Globus pallidus (tissue), 1 donor: ENCODE measurements at regions not wholly inside any gene's neighbourhood (a gene's known extent, or its start where the extent isn't known, plus 50 kb on each side); places are given as distances from the start of the nearest gene placed in this dataset.

Experiments used
- DNase-seq: peaks from one replicate; pipeline ENCODE4 v3.0.0-alpha.2; 2015; ENCODE audit warnings: low spot score

DNA sequence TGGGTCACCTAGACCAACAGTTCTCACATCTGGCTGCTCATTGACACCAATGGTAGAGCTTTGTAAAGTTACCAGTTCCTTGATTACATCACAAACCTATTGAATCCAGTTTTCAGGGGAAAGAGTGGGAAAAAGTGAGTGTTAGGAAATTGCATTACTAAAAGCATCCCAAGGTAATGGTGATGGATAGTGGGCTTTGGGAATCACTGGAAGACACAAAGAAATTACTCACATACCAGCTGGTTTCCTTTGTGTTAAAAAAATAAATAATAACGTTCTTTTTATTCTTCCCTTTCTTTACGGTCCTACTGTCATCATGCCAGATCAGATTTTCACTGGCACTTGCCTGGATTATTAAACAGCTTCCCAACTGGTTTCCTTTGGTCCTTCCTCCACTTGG, 370.7 kb downstream of the RFPL4B start:
- DNase-seq = no peak

- no peak for DNase-seq
Observed at GRCh38 chr6:112725541-112726085, 378.5 kb downstream of the RFPL4B start.

DNA sequence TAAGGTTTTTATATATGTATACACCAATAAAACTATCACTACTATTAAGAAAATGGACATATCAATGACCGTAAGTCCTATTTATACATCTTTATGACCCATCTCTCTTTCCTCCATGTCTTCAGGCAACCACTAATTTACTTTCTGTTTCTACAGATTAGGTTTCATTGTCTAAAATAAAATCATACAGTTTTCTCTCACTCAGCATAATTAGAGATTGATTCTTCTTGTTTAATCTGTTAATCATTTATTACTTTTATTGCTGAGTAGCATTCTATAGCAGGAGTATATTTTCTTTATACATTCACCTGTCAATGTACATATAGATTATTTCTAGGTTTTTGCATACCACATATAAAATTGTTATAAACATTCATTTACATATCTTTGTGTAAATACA, 388.0 kb downstream of the RFPL4B start:
- no peak for DNase-seq

DNA sequence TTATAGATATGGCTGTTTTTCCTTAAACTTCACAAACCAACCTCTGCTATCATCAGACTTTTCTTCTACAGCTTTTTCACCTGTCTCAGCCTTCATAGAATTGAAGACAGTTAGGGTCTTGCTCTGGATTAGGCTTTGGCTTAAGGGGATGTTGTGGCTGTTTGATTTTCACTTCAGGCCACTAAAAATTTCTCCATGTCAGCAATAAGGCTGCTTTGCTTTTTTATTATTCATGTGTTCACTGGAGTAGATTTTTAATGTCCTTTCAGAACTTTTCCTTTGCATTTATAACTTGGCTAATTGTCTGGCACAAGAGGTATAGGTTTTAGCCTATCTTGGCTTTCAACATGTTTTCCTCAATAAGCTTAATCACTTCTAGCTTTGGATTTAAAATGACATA, 392.6 kb downstream of the RFPL4B start:
- no peak for DNase-seq

DNA sequence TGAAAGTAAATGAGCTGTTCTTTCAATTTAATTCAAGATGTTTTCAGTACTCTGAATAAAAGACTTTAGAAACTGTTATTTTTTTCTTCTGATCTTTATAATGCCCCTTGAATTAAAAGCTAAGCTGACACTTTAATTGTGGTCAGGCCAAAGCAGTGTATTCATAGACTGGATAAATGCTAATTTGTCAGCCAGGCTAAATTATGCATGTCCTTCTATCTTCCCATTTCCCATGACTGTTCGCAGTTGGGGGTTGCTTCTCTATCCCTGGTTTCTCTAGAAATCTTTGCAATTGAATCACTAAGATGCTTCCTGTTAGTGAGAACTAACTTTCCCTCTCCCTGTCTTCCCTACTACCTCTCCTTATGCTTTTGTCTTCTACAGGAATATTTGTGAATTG, 396.2 kb downstream of the RFPL4B start:
- peak; percentile 20 for DNase-seq

DNA sequence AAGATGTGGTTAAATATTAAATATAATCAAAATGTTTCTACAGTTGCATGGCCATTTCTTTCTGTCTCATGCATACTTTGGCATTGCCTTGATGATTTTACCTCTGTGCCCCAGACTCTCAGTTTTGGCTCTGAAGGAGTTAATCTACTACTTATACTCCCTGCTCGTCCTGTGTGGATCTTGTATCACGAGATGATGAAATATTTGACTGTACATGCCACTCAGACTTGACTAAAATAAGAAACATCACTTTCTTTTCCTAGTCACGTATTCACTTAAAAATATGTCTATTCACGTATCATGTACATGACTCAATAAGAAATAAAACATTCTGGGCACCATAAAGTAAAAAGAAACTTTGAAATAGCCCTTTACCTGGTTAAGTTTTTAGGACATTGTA, 397.7 kb downstream of the RFPL4B start:
- no peak for DNase-seq

DNA sequence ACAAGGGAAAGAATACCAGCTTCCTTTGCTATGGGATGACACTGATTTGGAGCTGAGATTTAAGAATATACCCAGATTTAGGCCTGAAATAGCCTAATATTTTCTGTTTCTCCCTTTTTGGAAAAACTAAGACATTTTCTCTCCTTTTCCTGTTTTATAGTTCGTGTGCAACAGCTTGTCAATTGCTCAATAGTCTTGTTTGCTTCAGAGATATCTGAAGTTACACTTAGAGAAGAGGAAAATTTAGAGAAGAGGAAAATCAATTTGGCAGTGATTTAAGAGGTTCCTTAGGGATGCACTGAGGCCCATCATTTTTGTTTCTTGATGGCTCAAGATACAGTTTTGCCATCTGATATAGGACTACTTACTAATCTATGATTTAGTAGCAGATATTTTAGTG, 398.6 kb downstream of the RFPL4B start:
- DNase-seq = no peak

DNA sequence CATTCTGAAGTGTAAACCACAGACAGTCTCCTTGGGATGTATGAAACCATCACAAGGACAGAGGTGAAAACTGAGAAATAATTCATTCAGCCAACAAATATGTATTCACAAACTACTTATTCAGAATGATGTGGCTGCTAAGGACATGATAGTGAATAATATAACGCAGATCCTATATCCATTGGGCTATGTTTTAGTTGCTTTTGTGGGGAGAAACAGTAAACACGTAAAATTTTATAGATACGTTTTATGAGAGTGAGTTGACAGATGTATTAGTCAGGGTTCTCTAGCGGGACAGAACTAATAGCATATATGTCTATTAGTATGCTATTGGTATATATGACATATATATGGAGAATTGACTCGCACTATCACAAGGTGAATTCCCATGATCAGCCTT, 402.5 kb downstream of the RFPL4B start:
- DNase-seq = no peak

DNA sequence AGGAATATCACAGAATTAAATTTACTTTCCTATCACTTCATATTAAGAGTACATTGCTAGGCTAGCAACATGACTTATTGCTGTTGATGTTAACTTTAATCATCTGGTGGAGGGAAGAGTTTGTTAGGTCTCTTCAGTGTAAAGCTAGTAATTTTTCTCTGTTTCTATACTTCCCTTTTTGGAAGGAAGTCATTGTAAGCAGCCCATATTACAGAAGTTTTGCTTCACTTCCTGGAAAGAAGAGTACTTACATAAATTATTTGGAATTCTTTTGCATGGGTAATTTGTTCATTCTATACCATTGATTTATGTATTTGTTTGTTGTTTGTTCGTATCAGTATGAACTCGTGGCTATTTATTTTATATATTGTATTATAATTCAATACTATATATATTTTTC, 405.2 kb downstream of the RFPL4B start:
- no peak for DNase-seq

- no peak for DNase-seq
Observed at GRCh38 chr6:112752791-112753190, 405.7 kb downstream of the RFPL4B start.

DNA sequence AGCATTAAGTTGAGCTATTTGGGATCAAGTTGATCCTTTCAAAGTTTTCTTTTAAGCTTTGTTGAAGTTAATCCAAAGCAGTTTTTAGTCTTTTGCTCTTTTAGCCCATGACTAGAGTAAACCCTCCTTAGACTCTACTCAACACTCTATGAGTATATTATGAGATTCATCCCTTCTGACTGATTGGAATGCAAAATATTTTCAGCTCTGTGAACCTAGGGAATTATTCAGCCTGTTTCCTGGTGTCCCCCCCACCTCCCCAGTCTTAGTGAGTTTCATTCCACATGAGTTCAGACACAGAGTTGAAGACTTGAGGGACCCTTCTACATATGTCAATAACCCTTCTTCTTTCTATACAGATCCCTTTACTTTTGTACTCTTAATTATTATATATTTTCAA, 413.7 kb downstream of the RFPL4B start:
- DNase-seq = no peak

GRCh38 chr6:112761740-112762139, 414.6 kb downstream of the RFPL4B start:
- DNase-seq = no peak

DNA sequence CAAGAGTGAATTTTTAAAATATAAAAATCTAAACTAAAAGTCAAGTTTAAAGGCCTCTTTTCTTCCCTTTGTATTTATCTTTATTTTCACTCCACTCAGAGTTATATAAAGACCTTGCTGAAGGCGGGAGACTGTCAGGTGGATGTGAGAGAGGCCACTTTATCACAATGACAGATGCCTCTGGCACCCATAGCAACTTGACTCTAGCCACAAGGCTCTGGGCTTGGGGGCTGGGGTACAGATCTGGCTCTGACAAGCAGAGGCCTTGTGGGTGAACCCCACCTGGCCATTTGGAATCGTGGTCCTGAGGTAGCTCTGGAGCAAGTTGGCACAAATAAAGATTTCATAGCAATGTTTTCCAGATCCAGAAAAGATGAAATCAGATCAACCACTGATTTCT, 417.2 kb downstream of the RFPL4B start:
- no peak for DNase-seq

DNA sequence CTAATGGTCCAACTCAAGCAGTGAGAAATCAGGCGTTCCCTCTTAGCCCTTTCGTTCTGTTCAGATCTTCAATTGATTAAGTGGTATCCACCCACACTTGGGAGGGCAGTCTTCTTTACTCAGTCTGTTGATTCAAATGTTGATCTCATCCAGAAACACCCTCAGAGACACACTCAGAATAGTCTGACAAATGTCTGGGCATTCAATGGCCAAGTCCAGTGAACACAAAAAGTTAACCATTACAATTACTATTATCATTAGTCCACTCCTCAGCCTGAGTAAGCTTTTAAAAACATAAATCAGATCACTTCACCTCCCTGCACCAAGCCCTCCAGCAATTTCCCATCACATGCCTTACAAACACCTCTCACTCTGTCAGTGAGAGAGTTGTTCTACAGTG, 423.2 kb downstream of the RFPL4B start:
- DNase-seq = no peak

GRCh38 chr6:112773187-112773586, 426.1 kb downstream of the RFPL4B start:
- DNase-seq = no peak

- no peak for DNase-seq
Observed at GRCh38 chr6:112774319-112774718, 427.2 kb downstream of the RFPL4B start.

GRCh38 chr6:112780498-112781096, 433.5 kb downstream of the RFPL4B start:
- DNase-seq = peak; percentile 86

GRCh38 chr6:112781241-112781640, 434.1 kb downstream of the RFPL4B start:
- peak; percentile 23 for DNase-seq

- no peak for DNase-seq
Observed at GRCh38 chr6:112785408-112785807, 438.3 kb downstream of the RFPL4B start.

- DNase-seq = no peak
Observed at GRCh38 chr6:112786801-112787200, 439.7 kb downstream of the RFPL4B start.

DNA sequence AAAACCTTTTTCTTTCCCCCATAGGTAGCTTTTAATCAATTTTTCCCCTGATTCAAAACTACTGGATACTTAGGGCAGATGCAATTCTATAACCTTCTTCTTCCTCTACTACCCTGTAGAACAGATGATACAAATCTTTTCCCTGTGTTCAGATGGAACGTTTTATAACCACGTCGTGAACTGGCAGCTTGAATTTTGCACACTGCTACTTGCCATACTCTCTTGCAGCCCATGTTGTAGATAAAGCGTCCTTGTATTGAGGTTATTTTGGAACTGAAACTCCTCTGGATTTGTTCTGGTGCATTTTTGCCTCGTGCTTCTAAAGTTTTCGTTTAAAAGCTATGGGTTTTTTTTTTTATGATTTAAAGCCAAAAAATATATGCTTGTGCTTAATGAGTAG, 440.2 kb downstream of the RFPL4B start:
- DNase-seq = no peak

DNA sequence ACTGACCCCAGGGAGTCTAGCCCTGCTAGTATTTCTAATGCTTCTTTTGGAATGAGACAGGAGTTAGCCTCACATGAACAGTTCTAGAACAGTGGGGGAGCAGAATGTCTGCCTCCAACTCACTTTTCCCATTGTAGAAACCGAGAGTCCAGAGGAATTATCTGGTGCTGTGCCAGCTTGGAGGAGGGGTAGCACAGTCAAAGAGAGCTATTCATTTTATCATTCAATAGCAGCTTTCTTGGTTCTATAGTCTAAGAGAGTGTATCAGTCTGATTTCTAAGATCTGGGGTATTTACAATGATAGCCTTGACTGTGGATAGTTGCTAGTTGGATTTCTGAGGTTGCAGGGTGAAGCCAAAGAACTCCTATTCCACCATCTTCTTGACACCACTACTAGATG, 448.2 kb downstream of the RFPL4B start:
- no peak for DNase-seq

GRCh38 chr6:112796712-112797111, 449.6 kb downstream of the RFPL4B start:
- no peak for DNase-seq

DNA sequence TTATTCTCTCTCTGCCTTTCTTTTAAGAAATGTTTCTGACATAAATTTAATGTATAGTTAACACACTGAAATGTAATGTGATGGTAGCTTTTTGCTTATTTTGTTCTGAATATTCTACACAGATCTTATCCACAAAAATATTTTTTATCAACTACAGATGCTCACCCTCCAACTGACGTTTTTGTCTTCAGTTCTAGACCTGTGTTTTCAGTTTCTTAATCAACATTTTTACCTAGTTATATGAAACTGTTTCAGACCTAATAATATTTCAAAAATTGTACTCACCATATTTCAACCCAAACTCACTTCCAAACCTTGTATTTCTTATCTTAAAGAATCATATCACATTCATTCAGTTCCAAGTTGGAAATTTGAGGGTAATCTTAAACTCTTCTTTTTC, 452.8 kb downstream of the RFPL4B start:
- no peak for DNase-seq

DNA sequence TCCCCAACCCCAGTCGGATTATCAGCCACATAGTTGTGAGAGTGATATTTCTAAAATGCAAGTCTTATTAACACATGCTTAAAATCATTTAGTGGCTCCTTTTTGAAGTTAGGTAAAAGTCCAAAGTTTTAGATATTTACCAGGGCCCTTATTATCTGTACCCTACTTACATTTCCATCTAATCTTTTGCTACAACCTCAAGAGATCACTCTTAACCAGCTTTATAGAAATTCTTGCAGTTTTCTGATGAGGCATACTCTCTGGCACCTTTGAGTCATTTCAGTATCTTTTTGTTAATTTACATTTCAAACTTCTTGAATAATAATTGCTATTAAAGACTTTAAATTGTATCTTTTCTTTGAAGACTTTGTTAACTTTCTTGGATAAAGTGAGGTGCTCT, 453.3 kb downstream of the RFPL4B start:
- no peak for DNase-seq
